ENCODE measurements at regions not wholly inside any gene's neighbourhood (a gene's known extent, or its start where the extent isn't known, plus 50 kb on each side); places are given as distances from the start of the nearest gene placed in this dataset.
A peak's percentile ranks its signal among the peaks of the same experiment; 100 is the strongest.
"Not testable (repeated sequence)": the region's sequence is repeated elsewhere in the genome, so short reads cannot be mapped to it uniquely, and the experiment has no call there.

- TF ChIP-seq, protein P1, sequence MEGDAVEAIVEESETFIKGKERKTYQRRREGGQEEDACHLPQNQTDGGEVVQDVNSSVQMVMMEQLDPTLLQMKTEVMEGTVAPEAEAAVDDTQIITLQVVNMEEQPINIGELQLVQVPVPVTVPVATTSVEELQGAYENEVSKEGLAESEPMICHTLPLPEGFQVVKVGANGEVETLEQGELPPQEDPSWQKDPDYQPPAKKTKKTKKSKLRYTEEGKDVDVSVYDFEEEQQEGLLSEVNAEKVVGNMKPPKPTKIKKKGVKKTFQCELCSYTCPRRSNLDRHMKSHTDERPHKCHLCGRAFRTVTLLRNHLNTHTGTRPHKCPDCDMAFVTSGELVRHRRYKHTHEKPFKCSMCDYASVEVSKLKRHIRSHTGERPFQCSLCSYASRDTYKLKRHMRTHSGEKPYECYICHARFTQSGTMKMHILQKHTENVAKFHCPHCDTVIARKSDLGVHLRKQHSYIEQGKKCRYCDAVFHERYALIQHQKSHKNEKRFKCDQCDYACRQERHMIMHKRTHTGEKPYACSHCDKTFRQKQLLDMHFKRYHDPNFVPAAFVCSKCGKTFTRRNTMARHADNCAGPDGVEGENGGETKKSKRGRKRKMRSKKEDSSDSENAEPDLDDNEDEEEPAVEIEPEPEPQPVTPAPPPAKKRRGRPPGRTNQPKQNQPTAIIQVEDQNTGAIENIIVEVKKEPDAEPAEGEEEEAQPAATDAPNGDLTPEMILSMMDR (IDR thresholded peaks at IDR 0.05; ENCODE audit: low read depth, low read length, missing control alignments): no peak
- in situ Hi-C loops (cut with HindIII; ENCODE audit: low sequenced_read_pairs): no loop called here
- DNase-seq (ENCODE audit: low read depth): no peak
- H3K4me3 ChIP-seq (ENCODE audit: low read depth, low read length): no peak overlapping the region
Observed at GRCh38 chr16:85283305-85284050, 171.2 kb upstream of the CIBAR2 start.

DNA sequence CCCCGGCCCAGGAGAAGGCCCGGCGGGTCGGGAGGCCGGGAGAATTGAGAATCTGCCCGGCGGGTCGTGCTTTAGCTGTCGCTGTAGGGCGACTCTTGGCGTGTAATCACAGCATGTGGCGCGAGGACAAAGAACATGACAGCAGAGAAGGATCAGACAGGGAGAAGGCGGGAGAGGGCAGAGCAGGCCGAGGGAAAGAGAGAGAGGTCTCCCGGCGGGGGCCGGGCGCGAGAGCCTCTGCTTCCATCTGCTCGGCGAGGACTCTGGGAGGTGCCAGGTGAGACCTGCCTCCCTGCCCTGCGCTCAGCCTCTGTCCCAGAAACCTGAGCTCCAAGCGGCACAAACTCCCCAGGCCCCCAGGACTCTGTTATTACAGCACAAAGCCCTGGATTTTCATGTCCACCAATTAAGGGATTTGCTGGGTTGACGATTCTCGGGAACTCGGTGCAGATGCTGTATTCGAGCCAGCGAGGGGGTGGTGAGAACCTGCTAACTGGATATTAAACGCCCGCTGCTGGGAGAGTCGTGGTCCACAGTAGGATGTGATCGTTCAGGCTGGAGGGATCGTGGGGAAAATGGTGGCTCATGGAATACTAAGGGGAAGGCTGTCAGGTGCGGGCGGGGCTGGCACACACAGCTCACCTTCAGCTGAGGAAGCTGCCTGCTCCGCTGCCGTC is 172.0 kb upstream of the CIBAR2 start:
- in situ Hi-C loops (cut with HindIII; ENCODE audit: low sequenced_read_pairs): no loop called here
- TF ChIP-seq, protein P1 (IDR thresholded peaks at IDR 0.05; ENCODE audit: low read depth, low read length, missing control alignments): no peak
- no peak overlapping the region for H3K4me3 ChIP-seq (ENCODE audit: low read depth, low read length)
- DNase-seq (ENCODE audit: low read depth): no peak

GRCh38 chr16:85285681-85286065 is 173.4 kb upstream of the CIBAR2 start:
- no peak overlapping the region for H3K4me3 ChIP-seq (ENCODE audit: low read depth, low read length)
- TF ChIP-seq, protein P1 (IDR thresholded peaks at IDR 0.05; ENCODE audit: low read depth, low read length, missing control alignments): no peak
- in situ Hi-C loops (cut with HindIII; ENCODE audit: low sequenced_read_pairs): no loop called here
- DNase-seq (ENCODE audit: low read depth): no peak

DNA sequence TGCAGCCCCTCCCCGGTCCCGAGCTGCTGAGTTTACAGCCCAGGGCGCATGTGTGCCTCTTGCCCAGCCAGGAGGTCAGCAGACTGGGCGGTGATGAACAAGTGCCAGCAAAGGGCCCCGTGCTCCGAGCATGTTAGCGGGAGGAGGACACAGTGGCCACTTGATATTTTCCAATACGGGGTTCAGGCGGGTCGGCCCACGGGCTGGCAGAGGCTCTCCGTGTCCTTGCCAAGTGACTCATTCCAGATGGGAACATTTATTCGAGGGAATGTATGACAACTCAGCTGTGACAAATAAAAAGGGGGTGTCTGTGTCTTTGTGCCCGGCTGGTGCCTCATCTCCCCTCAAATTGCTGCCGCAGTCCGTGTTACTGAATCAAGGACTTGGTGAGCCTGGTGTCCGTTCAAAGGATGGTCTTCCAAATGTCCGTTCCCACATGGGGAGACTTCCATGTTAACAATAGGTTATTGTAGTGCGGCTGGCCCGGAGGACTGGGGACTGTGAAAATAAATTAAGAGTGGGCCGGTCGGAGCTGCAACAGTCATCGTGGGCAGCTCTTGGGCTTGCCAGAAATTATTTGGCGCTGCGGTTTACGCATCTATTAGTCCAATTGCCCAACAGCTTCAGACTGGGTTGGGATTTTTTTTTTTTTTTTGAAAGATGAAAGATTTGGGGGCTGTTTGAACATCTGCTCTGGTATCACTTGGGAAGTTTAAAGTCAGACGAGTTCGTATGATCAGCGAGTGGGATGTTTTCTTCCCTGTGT is 174.0 kb upstream of the CIBAR2 start:
- TF ChIP-seq, protein P1 (IDR thresholded peaks at IDR 0.05; ENCODE audit: low read depth, low read length, missing control alignments): no peak
- in situ Hi-C loops (cut with HindIII; ENCODE audit: low sequenced_read_pairs): no loop called here
- peak; percentile 51 for DNase-seq (ENCODE audit: low read depth)
- no peak overlapping the region for H3K4me3 ChIP-seq (ENCODE audit: low read depth, low read length)

DNA sequence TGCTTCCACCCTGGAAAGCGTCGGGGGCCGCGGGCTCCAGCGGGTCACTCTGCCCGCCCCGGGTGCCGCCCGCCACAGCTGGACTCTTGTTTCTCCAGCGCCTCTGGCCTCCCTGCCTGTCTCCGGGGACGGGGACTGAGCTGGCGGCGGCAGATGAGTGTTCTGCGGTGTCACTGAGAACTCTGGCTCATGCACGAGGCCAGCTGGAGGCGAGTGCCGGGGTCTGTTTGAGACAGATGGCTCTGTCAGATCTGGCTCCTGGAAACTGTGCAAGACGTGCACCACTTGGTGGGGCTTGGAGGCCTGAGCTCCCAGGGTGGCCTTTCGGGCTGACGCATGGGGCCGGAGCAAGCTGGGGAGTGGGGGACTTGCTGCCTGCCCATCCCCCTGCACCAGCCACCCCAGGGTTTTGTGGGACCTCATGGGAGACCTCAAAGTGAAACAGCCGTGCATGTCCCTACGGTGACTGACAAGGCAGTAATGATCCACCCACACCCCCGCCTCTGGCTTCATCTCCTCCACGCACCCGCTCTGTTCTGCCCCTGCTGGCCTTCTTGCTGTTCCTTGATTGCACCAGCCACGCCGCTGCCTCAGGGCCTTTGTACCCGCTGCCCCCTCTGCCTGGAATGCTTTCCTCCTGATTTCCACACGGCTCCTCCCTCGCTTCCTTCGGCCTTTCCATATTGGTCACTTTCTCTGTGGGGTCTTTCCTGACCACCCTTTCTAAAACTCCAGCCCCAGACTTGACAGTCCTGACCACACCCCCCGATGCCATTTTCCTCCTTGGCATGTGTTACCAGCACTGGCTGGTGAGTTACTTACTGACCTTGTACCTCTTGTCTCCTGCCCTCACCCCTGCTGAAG is 174.9 kb upstream of the CIBAR2 start:
- TF ChIP-seq, protein P1 (IDR thresholded peaks at IDR 0.05; ENCODE audit: low read depth, low read length, missing control alignments): no peak
- no peak overlapping the region for H3K4me3 ChIP-seq (ENCODE audit: low read depth, low read length)
- no peak for DNase-seq (ENCODE audit: low read depth)
- in situ Hi-C loops (cut with HindIII; ENCODE audit: low sequenced_read_pairs): no loop called here

DNA sequence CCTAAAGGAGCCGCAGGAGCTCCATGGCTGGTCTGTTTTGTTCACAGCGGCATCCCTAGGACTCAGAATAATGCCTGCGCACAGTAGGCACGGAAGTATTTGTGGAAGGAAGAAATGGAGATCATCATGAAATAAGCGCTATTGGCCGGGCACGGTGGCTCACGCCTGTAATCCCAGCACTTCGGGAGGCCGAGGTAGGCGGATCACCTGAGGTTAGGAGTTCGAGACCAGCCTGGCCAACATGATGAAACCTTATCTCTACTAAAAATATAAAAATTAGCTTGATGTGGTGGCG is 175.5 kb upstream of the CIBAR2 start:
- in situ Hi-C loops (cut with HindIII; ENCODE audit: low sequenced_read_pairs): not testable (repeated sequence)

More for the DNA sequence above, 175.5 kb upstream of the CIBAR2 start:
- not testable (repeated sequence) for DNase-seq (ENCODE audit: low read depth); H3K4me3 ChIP-seq (ENCODE audit: low read depth, low read length)
